Liver (tissue), 8 donors: ENCODE measurements at regions not wholly inside any gene's neighbourhood (a gene's known extent, or its start where the extent isn't known, plus 50 kb on each side); places are given as distances from the start of the nearest gene placed in this dataset.

Experiments used
- DNase-seq: peaks from one replicate; pipeline ENCODE4 v3.0.0-alpha.2; 2017; ENCODE audit warnings: low spot score
- H3K27ac ChIP-seq, 2 donors: one replicate each; pipeline ENCODE4 v1.7.0; 2013; ENCODE audit warnings: inconsistent platforms in 2 of 2, low read length in 2 of 2, control low read depth in 1 of 2, low read depth in 1 of 2, mild to moderate bottlenecking in 1 of 2
- H3K27me3 ChIP-seq, 4 donors: one replicate each; pipeline versions ENCODE4 v1.6.1 to v1.7.0; 2013; ENCODE audit warnings: low read length in 3 of 4, inconsistent platforms in 1 of 4, mild to moderate bottlenecking in 1 of 4, moderate library complexity in 1 of 4; ENCODE audit not compliant: control insufficient read depth in 4 of 4, insufficient read depth in 4 of 4
- H3K36me3 ChIP-seq, 4 donors: one replicate each; pipeline versions ENCODE4 v1.6.1 to v1.7.0; 2013; ENCODE audit warnings: low read length in 3 of 4, mild to moderate bottlenecking in 3 of 4, low read depth in 1 of 4, moderate library complexity in 1 of 4; ENCODE audit not compliant: control insufficient read depth in 4 of 4, insufficient read depth in 3 of 4
- H3K4me1 ChIP-seq, 4 donors: one replicate each; pipeline versions ENCODE4 v1.6.1 to v1.7.0; 2013; ENCODE audit warnings: low read length in 3 of 4, mild to moderate bottlenecking in 3 of 4, moderate library complexity in 1 of 4; ENCODE audit not compliant: control insufficient read depth in 4 of 4, insufficient read depth in 4 of 4
- H3K4me3 ChIP-seq, 3 donors: one replicate each; pipeline versions ENCODE4 v1.6.1 to v1.7.0; 2013; ENCODE audit warnings: low read length in 3 of 3, control low read depth in 1 of 3, low read depth in 1 of 3, mild to moderate bottlenecking in 1 of 3
- H3K9ac ChIP-seq, 2 donors: one replicate each; pipeline ENCODE4 v1.7.0; 2013; ENCODE audit warnings: low read length in 2 of 2, mild to moderate bottlenecking in 2 of 2, moderate library complexity in 2 of 2, control low read depth in 1 of 2, low read depth in 1 of 2
- H3K9me3 ChIP-seq, 4 donors: one replicate each; pipeline versions ENCODE4 v1.6.1 to v1.7.0; 2013; ENCODE audit warnings: low read length in 3 of 4; ENCODE audit not compliant: control insufficient read depth in 4 of 4
- ATF3 ChIP-seq: IDR thresholded peaks from 2 replicates; pipeline ENCODE4 v1.6.1; 2016; ENCODE audit warnings: antibody characterized with exemption
- CTCF ChIP-seq: fragments of 150-350 bp; IDR thresholded peaks from 2 replicates; pipeline ENCODE4 v1.5.1; 2017; ENCODE audit warnings: improper control_type of control experiment, low read depth, low read length; ENCODE audit not compliant: missing input control
- EGR1 ChIP-seq, 2 donors: IDR thresholded peaks; 2 replicates each; pipeline ENCODE4 v1.6.1; 2016 to 2018; ENCODE audit warnings: antibody characterized with exemption in 2 of 2, low read depth in 2 of 2
- FOXA1 ChIP-seq: IDR thresholded peaks from 2 replicates; pipeline ENCODE4 v1.6.1; 2016; ENCODE audit warnings: antibody characterized with exemption
- FOXA2 ChIP-seq: IDR thresholded peaks from 2 replicates; pipeline ENCODE4 v1.6.1; 2016; ENCODE audit warnings: antibody characterized with exemption
- HNF4A ChIP-seq, 2 donors: conservative IDR thresholded peaks; 2 replicates each; pipeline ENCODE4 v1.6.1; 2016; ENCODE audit warnings: antibody characterized with exemption in 2 of 2, mild to moderate bottlenecking in 2 of 2
- JUND ChIP-seq, 2 donors: IDR thresholded peaks; 2 replicates each; pipeline ENCODE4 v1.6.1; 2016; ENCODE audit warnings: antibody characterized with exemption in 2 of 2
- MAX ChIP-seq: IDR thresholded peaks from 2 replicates; pipeline ENCODE4 v1.6.1; 2016; ENCODE audit warnings: antibody characterized with exemption
- NR2F2 ChIP-seq: IDR thresholded peaks from 2 replicates; pipeline ENCODE4 v1.6.1; 2016; ENCODE audit warnings: antibody characterized with exemption
- RAD21 ChIP-seq, 2 donors: IDR thresholded peaks; 2 replicates each; pipeline ENCODE4 v1.6.1; 2016; ENCODE audit warnings: antibody characterized with exemption in 2 of 2, mild to moderate bottlenecking in 2 of 2
- RXRA ChIP-seq, 2 donors: IDR thresholded peaks; 2 replicates each; pipeline ENCODE4 v1.6.1; 2017 to 2018; ENCODE audit warnings: antibody characterized with exemption in 2 of 2, mild to moderate bottlenecking in 1 of 2
- TAF1 ChIP-seq: conservative IDR thresholded peaks from 2 replicates; pipeline ENCODE4 v1.6.1; 2016; ENCODE audit warnings: antibody characterized with exemption, mild to moderate bottlenecking
- YY1 ChIP-seq: IDR thresholded peaks from 2 replicates; pipeline ENCODE4 v1.6.1; 2016; ENCODE audit warnings: antibody characterized with exemption, mild to moderate bottlenecking
- WGBS: extraction: QIAGEN DNeasy Blood & Tissue Kit; methylation state at CpG from one replicate; pipeline ENCODE4 v1.1.7; 2013; 5-methylcytosine and 5-hydroxymethylcytosine counted together
- TF ChIP-seq, protein P1 (sequence below): IDR thresholded peaks from 2 replicates; pipeline ENCODE4 v1.6.1; 2016; ENCODE audit warnings: antibody characterized with exemption, mild to moderate bottlenecking
- donor health status: healthy.
- donor health status: healthy.
- donor health status: healthy.
- donor health status: healthy.
- donor health status: healthy.

- Histone ChIP-seq H3K9ac (no peak overlapping the region), H3K27me3 (no peaks in the 10 kb centered on the region), H3K27ac (no peak overlapping the region), H3K4me1 (no peaks in the 10 kb centered on the region), H3K36me3 (no peaks in the 10 kb centered on the region), H3K9me3 (peaks cover 0 to 5% (median 3%) of the 10 kb centered on the region in 4 donors), H3K4me3 (no peak overlapping the region)
- no peak for TF ChIP-seq JUND (IDR thresholded peaks at IDR 0.05)
- TF ChIP-seq TAF1: no peak
- TF ChIP-seq CTCF: no peak
- TF ChIP-seq NR2F2: no peak
- no peak for TF ChIP-seq MAX
- TF ChIP-seq FOXA1: no peak
- TF ChIP-seq RXRA (IDR thresholded peaks at IDR 0.05): no peak
- no peak for DNase-seq
- 36% methylated on average over 1 of the region's 1 CpG for WGBS
These were observed 142.7 kb upstream of the PAQR3 start for GRCh38 chr4:79081973-79082372.

DNA sequence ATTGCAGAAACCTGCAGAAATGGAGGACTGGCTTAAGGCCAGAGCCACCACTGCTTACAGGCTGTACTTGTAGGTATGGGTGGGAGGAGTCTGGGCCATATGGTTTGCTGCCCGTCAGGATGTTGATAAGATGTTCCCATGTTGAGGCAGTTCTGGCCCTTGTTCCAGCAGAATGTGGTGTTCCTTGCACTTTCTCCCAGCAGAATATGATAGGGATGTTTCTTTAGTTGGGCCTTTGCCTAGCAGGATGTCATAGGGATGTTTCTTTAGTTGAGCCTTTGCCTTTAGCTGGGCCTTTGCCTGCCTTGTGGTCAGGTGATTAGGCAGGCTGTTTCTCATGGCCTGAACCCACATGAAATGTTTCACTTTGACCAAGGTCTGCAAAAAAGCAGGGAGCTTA lies 139.1 kb upstream of the PAQR3 start:
- H3K4me3 ChIP-seq: no peak overlapping the region
- H3K27ac ChIP-seq: no peak overlapping the region
- TF ChIP-seq YY1: no peak
- H3K9me3 ChIP-seq: peaks cover 0 to 6% (median 4%) of the 10 kb centered on the region in 4 donors
- WGBS: 45% methylated on average over 1 of the region's 1 CpG
- DNase-seq: no peak
- no peak overlapping the region for H3K9ac ChIP-seq
- H3K36me3 ChIP-seq: no peaks in the 10 kb centered on the region
- H3K4me1 ChIP-seq: no peaks in the 10 kb centered on the region
- no peaks in the 10 kb centered on the region for H3K27me3 ChIP-seq

- Histone ChIP-seq H3K9me3 (peaks cover 0 to 6% (median 1%) of the 10 kb centered on the region in 4 donors), H3K4me1 (no peaks in the 10 kb centered on the region), H3K27ac (no peak overlapping the region), H3K4me3 (no peak overlapping the region), H3K9ac (no peak overlapping the region), H3K27me3 (no peaks in the 10 kb centered on the region), H3K36me3 (no peaks in the 10 kb centered on the region)
- 75% methylated on average over 1 of the region's 1 CpG for WGBS
- DNase-seq: no peak
- TF ChIP-seq EGR1 (IDR thresholded peaks at IDR 0.05; ENCODE audit: low read depth in 2 of 2) (no peak), ATF3 (no peak), FOXA2 (no peak), RAD21 (IDR thresholded peaks at IDR 0.05) (no peak), HNF4A (conservative IDR thresholded peaks at IDR 0.05) (no peak), YY1 (no peak)
These were observed 134.8 kb upstream of the PAQR3 start for GRCh38 chr4:79074040-79074439.

DNA sequence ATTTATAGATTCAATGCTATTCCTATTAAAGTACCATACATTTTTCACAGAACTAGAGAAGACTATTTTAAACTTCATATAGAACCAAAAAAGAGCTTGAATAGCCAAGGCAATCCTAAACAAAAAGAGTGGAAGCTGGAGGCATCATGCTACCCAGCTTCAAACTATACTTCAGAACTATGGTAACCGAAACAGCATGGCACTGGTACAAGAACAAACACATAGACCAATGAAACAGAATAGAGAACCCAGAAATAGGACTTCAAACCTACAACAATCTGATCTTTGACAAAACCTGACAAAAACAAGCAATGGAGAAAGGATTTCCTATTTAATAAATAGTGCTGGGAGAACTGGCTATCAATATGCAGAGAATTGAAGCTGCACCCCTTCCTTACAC lies 134.2 kb upstream of the PAQR3 start:
- TF ChIP-seq CTCF (no peak), TAF1 (no peak), EGR1 (IDR thresholded peaks at IDR 0.05; ENCODE audit: low read depth in 2 of 2) (no peak)
- TF ChIP-seq, protein P1, sequence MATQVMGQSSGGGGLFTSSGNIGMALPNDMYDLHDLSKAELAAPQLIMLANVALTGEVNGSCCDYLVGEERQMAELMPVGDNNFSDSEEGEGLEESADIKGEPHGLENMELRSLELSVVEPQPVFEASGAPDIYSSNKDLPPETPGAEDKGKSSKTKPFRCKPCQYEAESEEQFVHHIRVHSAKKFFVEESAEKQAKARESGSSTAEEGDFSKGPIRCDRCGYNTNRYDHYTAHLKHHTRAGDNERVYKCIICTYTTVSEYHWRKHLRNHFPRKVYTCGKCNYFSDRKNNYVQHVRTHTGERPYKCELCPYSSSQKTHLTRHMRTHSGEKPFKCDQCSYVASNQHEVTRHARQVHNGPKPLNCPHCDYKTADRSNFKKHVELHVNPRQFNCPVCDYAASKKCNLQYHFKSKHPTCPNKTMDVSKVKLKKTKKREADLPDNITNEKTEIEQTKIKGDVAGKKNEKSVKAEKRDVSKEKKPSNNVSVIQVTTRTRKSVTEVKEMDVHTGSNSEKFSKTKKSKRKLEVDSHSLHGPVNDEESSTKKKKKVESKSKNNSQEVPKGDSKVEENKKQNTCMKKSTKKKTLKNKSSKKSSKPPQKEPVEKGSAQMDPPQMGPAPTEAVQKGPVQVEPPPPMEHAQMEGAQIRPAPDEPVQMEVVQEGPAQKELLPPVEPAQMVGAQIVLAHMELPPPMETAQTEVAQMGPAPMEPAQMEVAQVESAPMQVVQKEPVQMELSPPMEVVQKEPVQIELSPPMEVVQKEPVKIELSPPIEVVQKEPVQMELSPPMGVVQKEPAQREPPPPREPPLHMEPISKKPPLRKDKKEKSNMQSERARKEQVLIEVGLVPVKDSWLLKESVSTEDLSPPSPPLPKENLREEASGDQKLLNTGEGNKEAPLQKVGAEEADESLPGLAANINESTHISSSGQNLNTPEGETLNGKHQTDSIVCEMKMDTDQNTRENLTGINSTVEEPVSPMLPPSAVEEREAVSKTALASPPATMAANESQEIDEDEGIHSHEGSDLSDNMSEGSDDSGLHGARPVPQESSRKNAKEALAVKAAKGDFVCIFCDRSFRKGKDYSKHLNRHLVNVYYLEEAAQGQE: no peak
- H3K9me3 ChIP-seq: peaks cover 0 to 6% (median 1%) of the 10 kb centered on the region in 4 donors
- H3K27me3 ChIP-seq: no peaks in the 10 kb centered on the region
- H3K36me3 ChIP-seq: no peaks in the 10 kb centered on the region
- no peaks in the 10 kb centered on the region for H3K4me1 ChIP-seq
- WGBS: 91% methylated on average over 1 of the region's 1 CpG
- no peak for DNase-seq
- H3K4me3 ChIP-seq: no peak overlapping the region
- H3K27ac ChIP-seq: no peak overlapping the region
- no peak overlapping the region for H3K9ac ChIP-seq
